Dermis microvascular lymphatic vessel endothelial cell (primary cell): ENCODE measurements at regions not wholly inside any gene's neighbourhood (a gene's known extent, or its start where the extent isn't known, plus 50 kb on each side); places are given as distances from the start of the nearest gene placed in this dataset.

Experiments used
- DNase-seq, 2 donors: peaks; one replicate each; pipeline versions ENCODE4 v3.0.0 to v3.0.0-alpha.2; 2010; ENCODE audit warnings: low read depth in 2 of 2

GRCh38 chr1:169052727-169053126 is 53.8 kb upstream of the ATP1B1 start:
- no peak for DNase-seq

- DNase-seq: no peak
Observed at GRCh38 chr1:169053196-169053595, 53.3 kb upstream of the ATP1B1 start.
